Calu3 (cell line): ENCODE measurements at regions not wholly inside any gene's neighbourhood (a gene's known extent, or its start where the extent isn't known, plus 50 kb on each side); places are given as distances from the start of the nearest gene placed in this dataset.

Experiments
- BruUV-seq: library from RNA; stranded (reverse); fragments of 400-500 nt; replicated peaks from 2 replicates; lab custom pipeline; 2021; lab: Mats Ljungman, UMichigan
- CTCF ChIA-PET: fragments of 300-600 bp; sonication (Branson Sonifier 250); formaldehyde crosslinking; loops from one replicate; lab custom pipeline; 2022; ENCODE audit warnings: antibody characterized with exemption; lab: Charles Lee
- DNase-seq: peaks from one replicate; pipeline ENCODE4 v3.0.0; 2022
- H3K27ac Mint-ChIP-seq: one replicate; pipeline ENCODE4 v1.8.0; 2022; ENCODE audit warnings: mixed read lengths; ENCODE audit not compliant: unreplicated experiment
- H3K27me3 Mint-ChIP-seq: one replicate; pipeline ENCODE4 v1.8.0; 2022; ENCODE audit warnings: mixed read lengths; ENCODE audit not compliant: unreplicated experiment
- H3K36me3 Mint-ChIP-seq: one replicate; pipeline ENCODE4 v1.8.0; 2022; ENCODE audit warnings: mild to moderate bottlenecking, moderate library complexity, mixed read lengths; ENCODE audit not compliant: insufficient read depth, unreplicated experiment
- H3K4me1 Mint-ChIP-seq: one replicate; pipeline ENCODE4 v1.8.0; 2022; ENCODE audit warnings: mild to moderate bottlenecking, low read depth, mixed read lengths; ENCODE audit not compliant: unreplicated experiment
- H3K4me3 Mint-ChIP-seq: one replicate; pipeline ENCODE4 v1.8.0; 2022; ENCODE audit warnings: mild to moderate bottlenecking, low read depth, moderate library complexity, mixed read lengths; ENCODE audit not compliant: unreplicated experiment
- H3K9me3 Mint-ChIP-seq: one replicate; pipeline ENCODE4 v1.8.0; 2022; ENCODE audit warnings: low read depth, mixed read lengths; ENCODE audit not compliant: unreplicated experiment
- CTCF ChIP-seq: fragments of 200-600 bp; IDR thresholded peaks from one replicate; pipeline ENCODE4 v1.8.0; 2022; ENCODE audit warnings: antibody characterized with exemption; ENCODE audit not compliant: unreplicated experiment
- intact Hi-C: fragments of 100-400 bp; cut with micrococcal nuclease; formaldehyde crosslinking; loops from one replicate; pipeline ENCODE4 v1.10.0; 2022; ENCODE audit not compliant: unreplicated experiment

GRCh38 chr2:147487286-147487977, 357.4 kb upstream of the ACVR2A start:
- Mint-ChIP-seq H3K9me3 (no peaks in the 10 kb centered on the region), H3K4me1 (no peaks in the 10 kb centered on the region), H3K4me3 (no peak overlapping the region), H3K36me3 (no peaks in the 10 kb centered on the region), H3K27me3 (no peaks in the 10 kb centered on the region), H3K27ac (no peak overlapping the region)
- no TSS peak for BruUV-seq
- CTCF ChIA-PET, result no interaction called here
- DNase-seq, result no peak
- TF ChIP-seq CTCF, result no peak
- intact Hi-C loops, result no loop called here

GRCh38 chr2:147485210-147485851, 359.5 kb upstream of the ACVR2A start:
- Mint-ChIP-seq H3K36me3 (no peaks in the 10 kb centered on the region), H3K9me3 (no peaks in the 10 kb centered on the region), H3K4me1 (no peaks in the 10 kb centered on the region), H3K27me3 (no peaks in the 10 kb centered on the region), H3K27ac (no peak overlapping the region), H3K4me3 (no peak overlapping the region)
- no peak for DNase-seq
- intact Hi-C loops, result no loop called here
- no TSS peak for BruUV-seq
- no peak for TF ChIP-seq CTCF
- CTCF ChIA-PET, result no interaction called here

GRCh38 chr2:147483911-147484310, 360.9 kb upstream of the ACVR2A start:
- BruUV-seq, result no TSS peak
- no peak overlapping the region for H3K27ac Mint-ChIP-seq
- no peaks in the 10 kb centered on the region for H3K4me1 Mint-ChIP-seq
- H3K27me3 Mint-ChIP-seq, result no peaks in the 10 kb centered on the region
- CTCF ChIA-PET, result no interaction called here
- no peaks in the 10 kb centered on the region for H3K9me3 Mint-ChIP-seq
- no peak for DNase-seq
- no peak overlapping the region for H3K4me3 Mint-ChIP-seq
- TF ChIP-seq CTCF, result no peak
- no peaks in the 10 kb centered on the region for H3K36me3 Mint-ChIP-seq
- intact Hi-C loops, result no loop called here

- CTCF ChIA-PET, result no interaction called here
- TF ChIP-seq CTCF, result no peak
- intact Hi-C loops, result no loop called here
- H3K9me3 Mint-ChIP-seq, result no peaks in the 10 kb centered on the region
- no peak overlapping the region for H3K27ac Mint-ChIP-seq
- H3K4me3 Mint-ChIP-seq, result no peak overlapping the region
- H3K36me3 Mint-ChIP-seq, result no peaks in the 10 kb centered on the region
- no peak for DNase-seq
- no peaks in the 10 kb centered on the region for H3K4me1 Mint-ChIP-seq
- no peaks in the 10 kb centered on the region for H3K27me3 Mint-ChIP-seq
- no TSS peak for BruUV-seq
Observed at GRCh38 chr2:147482916-147483669, 361.7 kb upstream of the ACVR2A start.
